HG03342 (cell line): ENCODE measurements at regions not wholly inside any gene's neighbourhood (a gene's known extent, or its start where the extent isn't known, plus 50 kb on each side); places are given as distances from the start of the nearest gene placed in this dataset.

ENCODE experiments used
- ATAC-seq: cut with Tn5 transposase; IDR thresholded peaks from one replicate; pipeline ENCODE4 v1.9.1; 2021; ENCODE audit warnings: mild to moderate bottlenecking, moderate library complexity; ENCODE audit not compliant: unreplicated experiment

GRCh38 chr18:57918601-57919000, 115.5 kb upstream of the ATP8B1 start:
- no peak for ATAC-seq

DNA sequence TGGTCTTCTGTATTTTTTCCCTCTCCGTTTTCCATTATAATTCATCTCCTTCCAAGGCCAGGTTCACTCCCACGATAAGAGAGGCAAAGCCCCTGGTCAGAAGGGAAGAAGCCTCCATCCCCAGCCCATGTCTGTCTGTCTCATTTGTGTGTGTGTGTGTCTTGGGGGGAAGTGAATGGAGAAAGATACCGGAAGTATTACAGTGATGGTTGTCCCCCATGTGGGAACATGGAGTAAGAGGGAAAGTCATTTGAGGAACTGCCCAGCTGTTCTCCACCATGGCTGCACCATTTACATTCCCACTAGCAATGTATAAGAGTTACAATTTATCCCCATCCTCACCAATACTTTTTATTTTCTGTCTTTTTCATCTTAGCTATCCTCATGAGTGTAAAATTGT, 113.6 kb upstream of the ATP8B1 start:
- ATAC-seq = no peak

- no peak for ATAC-seq
Observed at GRCh38 chr18:57915865-57916582, 112.9 kb upstream of the ATP8B1 start.

DNA sequence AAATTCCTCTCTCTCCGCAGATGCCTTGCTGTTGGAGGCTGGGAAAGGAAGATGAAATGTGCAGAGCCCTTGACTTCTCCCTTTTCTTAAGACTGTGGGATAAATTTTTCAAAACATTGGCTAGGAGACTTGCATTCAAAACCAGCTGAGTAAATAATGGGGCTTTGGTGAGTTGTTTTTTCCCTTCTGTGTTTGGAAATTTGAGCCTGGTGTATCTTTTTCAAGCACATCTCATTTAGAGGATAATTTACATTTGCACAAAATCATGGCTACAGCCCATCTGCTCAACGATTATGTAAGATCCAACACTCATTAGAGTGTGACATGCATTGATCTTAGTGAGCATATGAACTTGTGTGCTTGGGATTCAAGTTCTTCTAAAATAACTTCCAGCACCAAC, 112.1 kb upstream of the ATP8B1 start:
- ATAC-seq = no peak

DNA sequence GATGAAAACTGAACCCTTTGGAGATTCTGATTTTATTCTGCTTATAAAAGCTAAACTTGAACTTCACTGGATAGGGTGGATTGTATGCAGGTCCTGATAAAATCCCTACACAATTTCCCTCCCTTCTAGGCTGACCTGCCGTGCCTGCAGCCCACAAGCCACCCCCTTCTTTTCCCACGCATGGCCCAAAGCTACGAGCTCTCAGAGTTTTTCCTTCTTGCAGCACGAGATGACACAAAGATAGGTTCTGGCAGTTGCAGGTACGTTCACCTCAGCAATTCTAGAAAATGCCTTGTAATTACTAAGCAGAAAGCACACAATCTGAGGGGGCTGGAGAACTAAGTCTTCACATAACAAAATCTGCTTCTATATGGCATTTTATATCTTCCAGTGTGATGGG, 110.6 kb upstream of the ATP8B1 start:
- ATAC-seq = no peak

GRCh38 chr18:57910817-57911216, 107.7 kb upstream of the ATP8B1 start:
- ATAC-seq = no peak

DNA sequence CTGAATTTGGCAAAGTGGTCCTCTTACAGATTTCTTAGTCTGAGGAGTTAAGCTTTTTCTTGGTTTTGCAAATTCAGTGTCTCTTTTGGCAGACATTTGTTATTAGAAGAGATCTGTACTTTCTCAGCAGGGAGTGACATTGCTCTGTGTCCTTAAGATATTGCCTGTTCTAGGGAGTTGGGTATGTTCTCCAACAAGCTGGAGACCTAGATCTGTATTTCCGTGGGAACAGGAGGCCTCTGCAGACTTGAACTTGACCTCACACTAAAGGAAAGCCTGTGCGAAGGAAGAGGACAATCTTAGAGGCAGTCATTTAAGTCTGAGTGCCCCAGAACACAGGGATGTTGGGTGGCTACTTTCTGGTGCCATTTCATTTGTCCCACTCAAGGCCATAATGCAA, 107.0 kb upstream of the ATP8B1 start:
- ATAC-seq = no peak

DNA sequence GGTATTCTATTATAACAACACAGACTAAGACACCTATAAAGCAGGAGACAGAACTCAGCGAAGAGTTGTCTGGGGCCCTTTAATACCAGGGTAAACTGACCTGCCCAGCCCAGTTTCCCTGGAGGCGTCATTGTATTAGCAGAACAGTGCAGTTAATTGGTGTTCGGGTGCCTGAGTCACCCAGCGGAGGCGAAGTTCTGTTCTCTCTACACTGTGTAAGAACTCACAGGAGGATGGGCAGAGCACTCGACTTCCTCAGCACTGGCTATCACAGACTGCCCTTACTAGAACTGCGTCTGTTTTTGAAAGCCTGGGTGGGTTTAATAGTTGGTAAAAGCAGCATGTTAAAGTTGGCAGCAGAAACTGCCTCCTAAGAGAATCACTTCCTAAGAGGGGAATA, 106.5 kb upstream of the ATP8B1 start:
- ATAC-seq = no peak

- ATAC-seq = no peak
Observed at GRCh38 chr18:57908092-57908491, 105.0 kb upstream of the ATP8B1 start.

GRCh38 chr18:57907550-57907949, 104.4 kb upstream of the ATP8B1 start:
- no peak for ATAC-seq

GRCh38 chr18:57906852-57907251, 103.7 kb upstream of the ATP8B1 start:
- ATAC-seq = no peak

- no peak for ATAC-seq
Observed at GRCh38 chr18:57904535-57904934, 101.4 kb upstream of the ATP8B1 start.

GRCh38 chr18:57902721-57903120, 99.6 kb upstream of the ATP8B1 start:
- ATAC-seq = no peak

DNA sequence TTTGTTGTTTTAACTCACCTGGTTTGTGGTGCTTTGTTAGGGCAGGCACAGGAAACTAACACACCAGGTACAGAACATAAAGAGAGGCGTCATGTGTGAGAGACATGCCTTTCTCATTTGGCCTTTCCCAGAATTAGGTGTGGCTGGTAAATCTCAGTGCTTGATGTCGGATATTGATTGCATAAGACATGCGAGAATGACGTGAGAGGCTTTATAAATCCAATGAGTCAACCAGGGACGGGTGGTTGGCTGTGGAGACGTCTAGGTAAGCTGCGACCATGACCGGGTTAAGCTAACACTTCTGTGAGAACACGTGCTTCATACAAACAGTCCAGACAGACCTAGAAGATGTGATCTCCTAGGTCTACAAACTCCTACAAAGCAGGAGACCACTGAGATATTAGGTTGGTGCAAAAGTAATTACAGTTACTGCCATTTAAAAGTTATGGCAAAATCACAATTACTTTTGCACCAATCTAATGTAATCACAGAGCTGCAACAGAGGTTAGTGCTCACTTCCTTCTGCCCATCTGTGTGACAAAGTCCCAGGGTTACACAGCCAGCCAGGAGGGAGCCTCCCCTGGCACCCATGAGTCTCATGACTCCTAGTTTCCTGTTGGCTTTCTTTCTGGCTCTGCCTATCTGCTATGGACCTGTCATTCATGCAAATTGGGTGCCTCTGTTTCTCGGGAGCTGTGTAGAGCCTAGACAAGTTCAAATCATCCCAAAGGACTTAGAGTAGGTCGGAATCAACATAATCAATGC, 98.9 kb upstream of the ATP8B1 start:
- no peak for ATAC-seq

DNA sequence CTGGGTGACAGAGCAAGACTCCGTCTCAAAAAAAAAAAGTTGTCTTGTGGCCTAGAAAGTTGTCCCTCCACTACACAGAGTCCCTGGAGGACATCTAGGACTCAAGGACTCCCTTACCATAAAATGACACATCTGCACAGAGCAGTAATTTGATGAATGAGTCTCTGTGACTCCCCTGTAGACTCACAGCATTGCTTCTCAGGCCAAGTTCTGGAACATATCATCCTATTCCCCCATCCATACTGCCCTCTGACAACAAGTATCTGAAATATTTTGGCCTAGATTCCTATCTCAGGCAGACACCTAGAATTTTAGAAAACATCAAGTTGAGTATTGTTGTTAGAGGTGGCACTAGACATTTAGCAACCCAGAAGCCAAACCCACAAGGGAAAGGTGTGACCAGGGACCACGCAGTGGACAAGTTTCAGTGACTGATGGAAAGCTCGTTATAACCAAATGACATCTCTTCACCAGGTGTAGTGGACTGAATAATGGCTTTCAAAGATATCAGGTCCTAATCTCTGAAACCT, 97.9 kb upstream of the ATP8B1 start:
- no peak for ATAC-seq

GRCh38 chr18:57898506-57899124, 95.5 kb upstream of the ATP8B1 start:
- ATAC-seq = no peak

DNA sequence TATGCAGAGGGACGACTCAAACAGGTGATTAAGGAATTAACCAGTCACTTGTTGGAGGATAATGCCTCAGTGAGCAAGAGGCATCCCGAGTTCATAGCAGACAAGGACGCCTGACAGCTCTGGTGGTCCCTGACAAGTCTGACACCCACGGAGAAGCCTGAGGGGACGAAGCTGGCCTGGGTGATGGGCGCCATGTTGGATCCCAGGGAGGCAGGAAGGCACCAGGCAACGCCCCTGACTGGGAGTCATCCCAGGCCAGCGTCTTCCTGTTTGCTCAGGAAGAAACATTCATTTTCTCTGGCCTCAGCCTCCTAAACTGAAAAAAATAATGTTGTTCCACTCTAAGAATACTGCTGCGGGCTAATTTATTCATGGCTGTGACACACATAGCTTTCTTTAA, 92.1 kb upstream of the ATP8B1 start:
- no peak for ATAC-seq

DNA sequence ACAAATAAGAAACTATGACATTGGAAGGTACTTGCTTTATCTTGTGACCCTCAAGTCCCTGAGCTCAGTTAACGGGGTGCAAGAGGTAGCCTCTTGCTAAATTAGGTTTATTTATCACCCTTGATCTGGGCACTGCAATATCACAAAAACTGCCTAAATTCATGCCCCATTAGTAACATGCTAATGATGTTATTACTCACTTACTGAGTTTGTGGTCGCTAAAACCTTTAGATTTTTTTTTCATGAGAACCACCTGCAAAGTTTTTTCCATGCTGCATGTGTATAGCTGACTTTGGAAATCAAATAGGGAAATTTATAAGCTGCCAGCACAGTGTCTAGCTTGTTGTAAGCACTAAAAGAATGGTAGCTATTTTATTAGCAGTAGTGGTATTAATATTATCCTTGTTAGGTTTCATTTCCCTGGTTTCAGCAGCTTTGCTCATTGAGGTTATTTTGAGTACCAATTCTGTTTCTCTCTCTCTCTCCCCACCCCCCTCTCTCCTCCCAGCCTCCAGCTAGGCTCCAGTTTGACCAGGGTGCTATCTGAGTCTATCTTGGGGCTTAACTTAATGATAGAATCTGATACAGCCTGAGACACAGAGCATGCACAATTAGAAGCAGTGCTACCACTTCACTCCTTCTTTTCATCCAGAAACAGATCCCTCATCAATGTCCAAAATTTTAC, 88.7 kb upstream of the ATP8B1 start:
- no peak for ATAC-seq

- ATAC-seq = no peak
Observed at GRCh38 chr18:57890266-57890665, 87.2 kb upstream of the ATP8B1 start.

DNA sequence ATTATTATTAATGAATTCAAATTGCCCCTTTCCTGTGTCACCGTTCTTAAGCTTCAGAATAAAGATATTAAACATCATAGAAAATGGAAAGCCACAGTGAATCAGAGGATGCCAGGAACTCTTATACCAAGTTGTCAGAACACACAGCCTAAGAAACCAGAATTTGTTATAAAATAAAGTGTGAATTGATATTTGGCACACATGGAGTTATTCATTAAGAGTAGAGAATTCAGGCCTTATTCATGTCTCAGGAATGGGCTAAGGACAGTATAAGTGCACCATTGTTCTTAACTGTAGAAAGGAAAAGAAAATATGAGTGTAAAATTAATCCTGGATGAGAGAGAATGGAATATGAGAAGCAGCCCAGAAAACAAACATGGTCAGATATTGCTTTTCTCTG, 86.7 kb upstream of the ATP8B1 start:
- no peak for ATAC-seq
